HG03045 (cell line): ENCODE measurements at regions not wholly inside any gene's neighbourhood (a gene's known extent, or its start where the extent isn't known, plus 50 kb on each side); places are given as distances from the start of the nearest gene placed in this dataset.
A peak's percentile ranks its signal among the peaks of the same experiment; 100 is the strongest.
"Not testable (repeated sequence)": the region's sequence is repeated elsewhere in the genome, so short reads cannot be mapped to it uniquely, and the experiment has no call there.

Experiments
- ATAC-seq: cut with Tn5 transposase; IDR thresholded peaks from one replicate; pipeline ENCODE4 v1.9.1; 2021; ENCODE audit warnings: mild to moderate bottlenecking, moderate library complexity; ENCODE audit not compliant: unreplicated experiment

DNA sequence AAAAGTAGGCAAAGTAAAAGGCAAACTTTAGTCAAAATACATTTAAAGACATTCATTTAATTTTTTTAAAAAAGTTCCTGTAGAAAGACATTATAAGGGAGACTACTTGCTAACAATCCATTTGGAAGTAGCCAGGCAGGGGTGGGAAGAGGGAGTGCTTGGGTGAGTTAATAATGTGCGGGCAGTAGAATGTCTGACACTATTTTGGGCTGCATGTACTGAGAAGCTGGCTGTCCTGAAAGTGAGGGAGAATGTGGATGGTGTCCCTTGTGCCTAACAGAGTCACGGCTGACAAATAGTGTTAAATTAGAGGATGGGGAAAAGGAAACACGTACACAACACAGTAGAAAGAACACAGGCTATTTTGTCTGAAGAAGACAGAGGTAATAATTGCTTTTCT lies 142.5 kb downstream of the LCA5 start:
- ATAC-seq: no peak

DNA sequence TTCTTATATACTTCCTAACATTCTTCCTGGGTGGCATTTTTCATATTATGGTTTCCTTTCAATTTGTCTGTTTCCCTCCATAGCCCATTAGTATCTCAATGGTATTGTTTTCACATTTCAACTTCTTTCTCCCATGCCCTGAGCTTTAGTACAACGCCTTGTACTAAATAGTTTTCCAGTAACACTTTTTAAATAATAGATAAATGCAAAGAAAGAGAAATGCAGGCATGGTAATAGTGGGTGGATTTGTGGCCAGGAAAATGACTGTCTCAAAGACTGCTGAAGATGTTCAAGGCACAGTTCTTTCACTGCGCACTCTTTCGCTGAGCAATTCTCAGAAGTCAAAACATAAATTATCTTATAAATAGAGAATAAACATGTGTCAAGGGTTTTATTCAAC lies 145.1 kb downstream of the LCA5 start:
- ATAC-seq: no peak

DNA sequence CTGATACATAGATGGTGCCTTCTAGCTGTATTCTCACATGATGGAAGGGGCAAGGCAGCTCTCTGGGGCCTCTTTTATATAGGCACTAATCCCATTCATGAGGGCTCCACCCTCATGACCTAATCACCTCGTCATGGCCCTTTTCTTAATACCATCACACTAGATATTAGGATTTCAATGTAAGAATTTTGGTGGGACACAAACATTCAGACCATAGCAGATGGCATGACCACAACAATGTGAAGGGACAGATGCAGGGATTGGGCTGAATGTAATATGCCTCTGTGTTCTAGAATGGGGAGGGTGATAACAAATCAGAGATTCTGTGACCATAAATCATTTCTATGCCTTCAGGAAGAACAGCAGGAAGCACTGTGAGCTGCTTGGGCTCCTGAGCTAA lies 145.8 kb downstream of the LCA5 start:
- no peak for ATAC-seq

DNA sequence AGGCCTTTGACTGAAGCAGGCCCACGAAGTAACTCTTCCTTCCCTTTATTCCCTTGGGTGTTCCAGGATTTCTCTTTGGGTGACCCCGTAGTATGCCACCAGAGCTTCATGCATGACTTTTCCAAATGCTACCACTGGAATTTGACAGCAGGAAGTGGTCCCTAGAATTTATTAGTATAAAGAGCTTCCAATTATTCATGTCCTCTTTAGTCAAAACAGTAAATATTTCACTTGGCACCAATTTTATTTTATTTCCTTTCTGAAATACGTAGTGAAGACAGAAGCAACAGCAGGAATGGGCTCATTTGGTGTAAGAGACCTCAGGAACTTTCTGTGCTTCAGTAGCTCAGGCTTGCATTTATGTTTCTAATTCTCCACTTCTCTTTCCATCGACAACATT lies 151.3 kb downstream of the LCA5 start:
- ATAC-seq: no peak

DNA sequence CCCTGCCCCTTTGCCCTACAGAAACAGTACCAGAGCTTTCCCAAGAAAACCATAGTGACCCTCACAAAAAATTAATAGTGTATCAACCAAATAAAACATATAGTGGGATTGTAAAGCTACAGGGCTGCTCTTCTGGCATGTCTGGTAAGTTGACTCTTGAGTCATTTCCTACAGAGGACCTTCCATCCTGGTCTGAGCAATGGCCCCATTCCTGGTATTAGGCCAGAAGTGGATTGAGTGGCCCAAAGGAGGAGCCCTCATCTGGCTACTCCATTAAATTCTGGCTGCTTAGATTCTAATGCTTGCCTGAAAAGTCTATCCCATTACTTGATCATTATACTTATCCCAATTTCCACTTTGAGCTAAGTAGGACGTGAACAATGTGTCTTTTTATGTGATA lies 150.9 kb upstream of the HMGN3 start:
- ATAC-seq: no peak

DNA sequence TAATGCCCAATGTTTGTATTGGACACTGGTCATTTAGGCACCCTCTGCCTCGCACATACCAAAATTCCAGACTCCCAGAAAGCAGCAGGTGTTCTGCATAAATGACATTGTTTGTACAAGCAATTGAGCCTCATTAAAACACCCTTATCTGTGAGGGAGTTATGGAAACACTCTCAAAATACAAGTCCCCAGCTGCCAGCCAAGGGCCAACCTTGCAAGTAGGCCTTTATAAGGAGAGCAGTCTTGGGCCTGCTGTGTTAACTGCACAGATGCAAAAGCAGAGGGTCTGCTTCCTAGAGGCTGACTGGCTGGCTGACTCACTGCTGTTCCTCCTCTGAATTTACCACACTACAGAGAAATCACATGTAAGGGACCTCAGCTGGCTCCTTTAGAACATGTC lies 150.4 kb upstream of the HMGN3 start:
- no peak for ATAC-seq

DNA sequence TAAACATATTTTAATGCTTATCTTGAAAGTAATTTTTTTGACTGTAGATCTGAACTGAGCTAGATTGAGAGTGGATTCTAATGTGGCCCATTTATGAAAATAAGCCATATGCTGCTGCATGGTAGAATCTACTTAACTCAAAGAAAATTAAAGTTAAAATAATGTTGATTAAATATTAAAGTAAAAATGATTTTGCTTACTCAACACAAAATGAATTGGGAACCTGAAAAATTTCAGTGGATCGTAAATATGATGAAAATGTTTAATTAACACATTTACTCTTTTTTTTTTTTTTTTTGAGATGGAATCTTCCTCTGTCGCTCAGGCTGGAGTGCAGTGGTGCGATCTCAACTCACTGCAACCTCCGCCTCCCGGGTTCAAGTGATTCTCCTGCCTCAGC lies 144.5 kb upstream of the HMGN3 start:
- no peak for ATAC-seq

DNA sequence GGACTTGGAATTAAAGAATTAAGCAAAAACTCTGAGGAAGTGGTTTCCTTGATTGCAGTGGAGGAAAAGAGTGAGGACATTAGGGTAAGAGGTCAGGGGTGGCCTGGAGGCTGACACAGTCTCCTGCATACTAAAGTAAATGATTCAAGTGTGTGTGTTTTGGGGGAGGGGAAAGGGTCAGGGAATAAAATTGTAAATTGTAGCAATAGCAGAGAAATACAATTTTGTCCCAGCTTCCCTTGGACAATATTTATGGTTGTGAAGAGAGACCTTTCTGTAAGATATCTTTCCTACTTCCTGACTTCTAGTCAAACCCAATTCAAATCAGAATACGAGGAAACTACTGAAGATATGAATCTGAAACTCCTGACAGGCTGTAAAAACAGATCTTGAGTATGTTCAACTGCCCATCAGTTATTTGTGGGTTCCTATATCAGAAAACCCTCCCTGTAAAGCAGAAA lies 143.4 kb upstream of the HMGN3 start:
- ATAC-seq: no peak

DNA sequence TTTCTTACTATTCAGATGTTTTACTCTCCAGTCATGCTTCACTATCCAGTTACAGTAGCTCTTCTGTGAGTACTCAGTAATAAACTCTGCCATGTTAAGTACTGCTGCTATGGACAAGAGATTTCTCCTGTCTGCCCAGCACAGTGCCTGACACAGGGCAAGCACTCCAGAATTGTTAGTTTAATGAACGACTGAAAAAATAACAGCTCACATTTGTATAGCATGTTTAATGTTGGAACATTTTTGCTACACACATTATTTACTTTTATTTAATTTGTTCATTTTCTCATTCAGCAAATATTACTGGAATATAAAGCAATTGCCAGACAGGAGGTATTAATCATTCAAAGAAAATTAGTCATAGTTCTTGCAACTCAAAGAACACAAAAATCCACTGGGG lies 142.6 kb upstream of the HMGN3 start:
- ATAC-seq: no peak

DNA sequence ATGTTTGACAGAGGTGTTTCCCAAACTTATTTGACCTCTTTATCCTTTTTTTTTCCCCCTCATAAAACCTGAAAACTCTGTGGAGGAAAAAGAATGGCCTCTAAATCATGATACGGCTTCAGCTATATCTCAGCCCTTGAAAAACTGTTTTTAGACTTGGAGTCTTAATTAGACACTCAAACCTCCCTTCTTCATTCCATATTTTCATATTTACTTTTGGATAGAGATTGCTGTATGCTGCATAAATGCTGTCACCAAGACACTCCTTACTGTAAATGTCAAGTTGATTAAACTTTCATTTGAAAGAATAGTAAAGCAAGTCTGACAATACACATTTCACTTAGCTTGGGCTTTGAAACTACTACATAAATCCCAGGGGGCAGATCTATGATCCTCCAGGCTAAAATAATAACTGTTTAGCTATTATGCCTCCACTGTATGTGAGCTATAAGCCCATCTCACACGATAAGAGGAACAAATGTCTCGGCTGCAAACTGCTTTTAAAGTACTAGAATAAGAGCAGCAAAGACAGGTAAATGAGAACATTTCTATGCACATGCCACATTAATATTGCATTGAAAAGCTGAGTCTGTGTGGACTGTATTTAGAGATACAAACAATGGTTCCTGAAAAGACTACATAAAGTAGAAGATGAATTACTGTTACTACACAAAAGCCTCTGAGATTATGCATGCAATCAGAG lies 141.3 kb upstream of the HMGN3 start:
- no peak for ATAC-seq

DNA sequence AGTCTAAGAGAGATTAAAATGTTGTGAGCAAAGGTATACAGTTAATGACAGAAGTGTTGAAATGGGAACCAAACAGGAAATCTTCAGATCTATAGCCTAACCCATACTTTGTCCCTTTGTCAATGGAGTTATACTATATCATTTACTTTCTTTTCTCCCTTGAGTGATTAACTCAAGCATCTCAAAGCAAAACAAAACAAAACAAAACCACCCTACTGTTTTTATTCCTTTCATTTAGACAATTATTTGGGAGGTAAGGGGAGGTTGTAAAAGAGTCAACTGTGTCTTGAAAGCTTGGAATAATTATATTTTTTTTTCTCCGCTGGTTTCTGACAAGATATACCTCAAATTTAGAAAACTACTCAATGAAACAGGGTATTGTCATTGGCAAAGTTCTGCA lies 139.8 kb upstream of the HMGN3 start:
- ATAC-seq: no peak

DNA sequence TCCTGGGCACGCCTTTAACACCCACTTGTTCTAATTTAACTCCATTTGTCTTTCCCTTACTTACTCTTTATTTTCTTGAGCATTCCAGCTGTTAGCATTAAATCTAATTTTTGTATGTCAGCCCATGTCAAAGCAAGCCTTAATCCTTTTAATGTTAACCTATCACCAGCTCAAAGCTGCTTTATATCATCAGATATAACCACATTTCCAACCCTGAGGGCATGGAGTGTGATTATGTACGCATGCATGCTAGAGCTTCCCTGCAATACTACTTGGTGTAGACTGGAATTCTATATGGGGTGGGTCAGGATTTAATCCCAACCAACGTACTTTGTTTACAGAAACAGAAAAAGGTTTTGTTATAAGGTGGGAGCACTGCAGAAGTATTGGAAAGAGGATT lies 139.4 kb upstream of the HMGN3 start:
- no peak for ATAC-seq

DNA sequence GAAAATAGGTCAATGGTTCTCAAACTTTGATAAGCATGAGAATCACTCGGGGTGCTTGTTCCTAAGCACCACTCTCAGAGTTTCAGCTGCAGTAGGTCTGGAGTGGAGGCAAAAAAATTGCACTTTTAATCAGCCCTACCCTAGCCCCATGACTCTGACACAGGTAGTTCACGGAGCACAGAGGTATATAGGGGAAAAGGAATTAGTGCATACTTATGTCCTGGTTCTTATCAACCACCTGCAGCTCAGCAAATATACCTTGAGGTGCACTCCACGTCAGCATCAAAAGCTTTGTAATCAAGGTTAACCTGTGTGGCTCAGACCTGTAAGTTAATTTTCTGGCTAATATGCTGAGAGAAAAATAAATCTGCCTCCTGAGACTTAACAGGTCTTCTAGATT lies 138.8 kb upstream of the HMGN3 start:
- no peak for ATAC-seq

DNA sequence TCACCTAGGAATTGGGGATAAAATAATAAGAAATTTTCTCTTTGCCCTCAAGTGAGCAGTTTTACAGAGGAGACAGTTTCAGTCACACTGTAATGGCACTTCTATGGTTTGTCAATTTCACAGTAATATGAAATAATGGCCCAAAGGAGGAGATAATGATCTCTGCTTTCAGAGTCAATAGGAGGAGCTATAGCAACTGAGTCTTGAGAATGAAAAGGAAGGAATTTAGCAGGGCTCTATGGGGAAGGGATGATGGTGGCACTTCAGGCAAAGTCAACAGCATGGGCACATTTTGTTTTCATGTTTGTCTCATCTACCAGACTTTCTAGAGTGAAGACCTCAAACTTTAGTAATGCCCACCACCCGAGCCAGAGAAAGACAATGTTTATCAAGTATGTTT lies 138.3 kb upstream of the HMGN3 start:
- ATAC-seq: no peak

DNA sequence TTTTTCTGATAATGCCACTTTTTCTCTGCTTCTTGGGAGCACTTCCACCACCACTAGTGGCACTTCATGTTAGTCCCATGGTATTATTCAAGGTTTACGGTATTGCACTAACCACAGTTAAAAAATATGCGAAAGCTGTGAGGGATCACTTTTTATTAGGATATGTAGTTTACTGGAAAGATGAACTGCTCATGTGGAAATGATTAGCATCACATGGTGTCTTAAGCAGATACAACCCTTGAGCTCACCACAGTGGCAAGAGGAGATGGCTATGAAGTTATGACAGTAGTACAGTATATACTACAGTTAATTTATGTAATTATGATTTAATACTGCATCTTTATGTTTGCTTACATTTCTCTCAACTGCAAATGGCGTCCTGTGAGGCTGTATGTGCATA lies 134.5 kb upstream of the HMGN3 start:
- ATAC-seq: no peak

DNA sequence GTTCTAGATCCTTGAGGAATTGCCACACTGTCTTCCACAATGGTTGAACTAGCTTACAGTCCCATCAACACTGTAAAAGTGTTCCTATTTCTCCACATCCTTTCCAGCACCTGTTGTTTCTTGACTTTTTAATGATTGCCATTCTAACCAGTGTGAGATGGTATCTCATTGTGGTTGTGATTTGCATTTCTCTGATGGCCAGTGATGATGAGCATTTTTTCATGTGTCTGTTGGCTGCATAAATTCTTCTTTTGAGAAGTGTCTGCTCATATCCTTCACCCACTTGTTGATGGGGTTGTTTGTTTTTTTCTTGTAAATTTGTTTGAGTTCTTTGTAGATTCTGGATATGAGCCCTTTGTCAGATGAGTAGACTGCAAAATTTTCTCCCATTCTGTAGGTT lies 129.0 kb upstream of the HMGN3 start:
- ATAC-seq: not testable (repeated sequence)

DNA sequence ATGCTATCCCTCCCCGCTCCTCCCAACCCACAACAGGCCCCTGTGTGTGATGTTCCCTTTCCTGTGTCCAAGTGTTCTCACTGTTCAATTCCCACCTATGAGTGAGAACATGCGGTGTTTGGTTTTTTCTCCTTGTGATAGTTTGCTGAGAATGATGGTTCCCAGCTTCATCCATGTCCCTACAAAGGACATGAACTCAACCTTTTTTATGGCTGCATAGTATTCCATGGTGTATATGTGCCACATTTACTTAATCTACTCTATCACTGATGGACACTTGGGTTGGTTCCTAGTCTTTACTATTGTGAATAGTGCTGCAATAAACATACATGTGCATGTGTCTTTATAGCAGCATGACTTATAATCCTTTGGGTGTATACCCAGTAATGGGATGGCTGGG lies 126.6 kb upstream of the HMGN3 start:
- not testable (repeated sequence) for ATAC-seq

DNA sequence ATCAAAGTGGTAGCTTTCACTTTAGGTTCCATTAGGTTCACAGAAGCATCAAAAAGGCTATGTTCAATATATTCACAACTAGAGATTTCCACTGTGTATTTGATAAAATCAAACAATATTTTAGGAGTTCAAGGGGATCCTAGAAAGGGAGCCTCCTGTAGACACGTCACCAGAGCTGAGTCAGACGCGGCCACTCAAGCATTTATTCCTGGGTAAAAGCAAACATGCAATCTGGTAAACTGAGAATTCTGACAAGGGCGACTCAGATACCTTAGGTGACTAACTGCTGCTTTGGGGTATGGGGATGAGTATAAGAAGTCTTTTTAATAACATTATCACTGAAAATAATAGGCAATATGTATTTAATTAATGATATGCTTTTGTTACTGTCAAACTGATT lies 118.7 kb upstream of the HMGN3 start:
- no peak for ATAC-seq

DNA sequence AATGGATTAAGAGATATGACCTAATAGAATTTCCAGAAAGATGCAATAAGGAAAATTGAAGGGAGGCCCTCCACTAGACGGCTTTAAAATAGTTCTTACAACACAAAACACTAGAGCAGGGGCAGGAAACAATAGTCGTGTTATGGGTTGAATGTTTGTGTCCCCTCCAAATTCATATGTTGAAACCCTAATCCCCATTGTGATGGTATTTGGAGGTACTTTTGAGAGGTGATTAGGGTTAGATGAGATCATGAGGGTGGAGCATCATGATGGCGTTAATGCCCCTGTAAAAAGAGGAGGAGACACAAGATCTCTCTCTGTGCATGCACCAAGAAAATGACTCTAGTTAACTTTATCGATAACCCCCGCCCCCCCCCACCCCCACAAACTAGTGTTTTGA lies 104.0 kb upstream of the HMGN3 start:
- ATAC-seq: no peak

DNA sequence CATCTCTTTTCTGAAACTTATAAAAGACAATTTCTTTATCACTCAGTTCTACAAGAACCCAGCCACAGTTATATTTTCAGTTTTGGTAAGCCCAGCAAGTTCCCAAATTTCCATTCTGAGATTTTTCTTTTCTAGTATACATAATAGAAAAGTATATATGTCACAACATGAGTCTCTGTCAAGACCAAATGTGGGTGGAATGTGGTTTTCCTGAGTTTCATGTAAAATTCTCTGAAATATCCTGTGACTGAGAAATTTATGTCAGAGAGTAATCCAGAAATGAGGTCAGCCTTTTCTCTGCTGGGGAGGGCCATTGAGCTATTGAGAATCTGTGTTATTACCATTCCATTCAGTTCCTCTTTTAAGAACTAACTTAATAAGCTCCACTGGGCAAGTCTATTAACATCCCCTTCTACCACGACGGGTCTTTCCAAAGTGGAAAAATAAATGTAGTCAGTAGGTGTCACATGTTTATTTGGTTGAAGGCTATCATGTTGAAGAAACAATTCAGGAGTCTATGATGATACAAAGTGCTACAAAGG lies 100.7 kb upstream of the HMGN3 start:
- ATAC-seq: peak; percentile 91

DNA sequence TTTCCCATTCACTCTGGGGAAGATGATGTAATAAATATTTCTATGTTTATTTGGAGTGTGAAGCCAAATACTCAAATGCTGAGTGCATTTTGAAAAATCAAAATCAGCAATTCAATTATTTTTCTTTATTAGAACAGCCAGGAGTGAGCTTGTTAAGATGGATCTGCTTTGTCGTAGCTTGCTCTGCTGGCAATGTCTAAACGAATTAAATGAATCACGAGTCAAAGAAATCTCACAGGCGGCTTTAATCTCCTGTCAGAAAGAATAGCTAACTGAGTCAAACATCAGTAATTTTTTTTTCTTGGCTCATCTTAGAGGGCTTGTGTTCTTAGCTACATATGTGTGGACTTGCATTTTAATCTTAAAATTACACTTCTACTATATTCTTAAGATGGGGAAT lies 100.2 kb upstream of the HMGN3 start:
- ATAC-seq: no peak

DNA sequence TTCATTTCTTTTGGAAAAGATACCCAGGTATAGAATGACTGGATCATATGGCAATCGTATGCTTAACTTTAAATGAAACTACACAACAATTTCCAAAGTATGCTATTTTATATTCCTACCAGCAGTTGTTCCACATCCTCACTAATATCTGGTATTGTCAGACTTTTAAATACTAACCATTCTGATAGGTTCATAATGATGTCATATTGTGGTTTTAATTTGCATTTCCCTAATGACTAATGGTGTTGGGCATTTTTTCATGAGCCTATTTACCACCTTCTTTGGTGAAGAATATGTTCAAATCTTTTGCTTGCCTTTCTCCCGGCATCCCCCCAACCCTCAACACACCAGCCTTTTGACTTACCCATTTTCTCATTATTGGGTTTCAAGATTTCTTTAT lies 96.2 kb upstream of the HMGN3 start:
- ATAC-seq: no peak

DNA sequence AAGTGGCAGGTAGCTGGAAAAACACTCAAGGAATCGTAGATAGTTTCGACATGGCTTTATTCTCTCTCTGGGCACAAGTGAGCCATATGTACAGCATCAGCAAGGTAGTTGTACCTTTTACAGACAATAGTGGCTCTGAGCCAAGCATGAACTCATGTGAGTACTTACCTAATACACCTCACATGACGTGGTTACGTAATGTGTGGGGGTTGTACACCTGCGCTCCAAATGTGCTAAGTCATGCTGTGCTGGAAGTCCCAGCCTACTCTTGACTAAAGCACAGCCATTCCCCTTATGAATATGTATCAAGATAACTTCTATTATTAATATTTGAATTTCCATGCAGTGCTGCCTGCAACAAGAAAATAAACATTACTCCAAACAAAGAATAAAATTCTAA lies 78.8 kb upstream of the HMGN3 start:
- no peak for ATAC-seq
